Panc1 (cell line): ENCODE measurements at regions not wholly inside any gene's neighbourhood (a gene's known extent, or its start where the extent isn't known, plus 50 kb on each side); places are given as distances from the start of the nearest gene placed in this dataset.

Experiments
- ATAC-seq: fragments of 200-7000 bp; cut with Tn5 transposase; 2 replicates; pipeline ENCODE4 v1.9.1; 2020; ENCODE audit warnings: mild to moderate bottlenecking, moderate library complexity
- BruUV-seq: library from RNA; stranded (reverse); fragments of 400-500 nt; replicated peaks from 2 replicates; lab custom pipeline; 2021; lab: Mats Ljungman, UMichigan
- CTCF ChIA-PET: fragments of 300-600 bp; sonication (Branson Sonifier 250); formaldehyde crosslinking; loops from one replicate; lab custom pipeline; 2022; ENCODE audit warnings: antibody characterized with exemption; lab: Charles Lee
- POLR2A ChIA-PET: fragments of 300-600 bp; sonication (Branson Sonifier 250); formaldehyde crosslinking; loops from one replicate; lab custom pipeline; 2022; ENCODE audit warnings: antibody characterized with exemption; lab: Charles Lee
- DNase-seq: peaks from one replicate; pipeline ENCODE4 v3.0.0-alpha.2; 2010; ENCODE audit warnings: low read depth, low spot score
- H3K27ac ChIP-seq: 2 replicates; pipeline ENCODE4 v1.5.1; 2011; ENCODE audit warnings: mild to moderate bottlenecking, low read length, inconsistent platforms
- H3K27me3 ChIP-seq: fragments of 200-500 bp; sonication (Bioruptor generic); 2 replicates; pipeline ENCODE4 v1.6.0; 2014; ENCODE audit warnings: low read length, inconsistent platforms; ENCODE audit not compliant: control insufficient read depth, insufficient read depth
- H3K36me3 ChIP-seq: fragments of 200-500 bp; sonication (Bioruptor generic); 2 replicates; pipeline ENCODE4 v1.5.1; 2014; ENCODE audit warnings: inconsistent platforms, mild to moderate bottlenecking, low read length, moderate library complexity; ENCODE audit not compliant: control insufficient read depth, insufficient read depth
- H3K4me1 ChIP-seq: 2 replicates; pipeline ENCODE4 v1.5.1; 2011; ENCODE audit warnings: inconsistent platforms, mild to moderate bottlenecking, low read length, moderate library complexity; ENCODE audit not compliant: control insufficient read depth, insufficient read depth
- H3K4me3 ChIP-seq, 2 experiments: 2 replicates each; pipeline ENCODE4 v1.5.1; 2011 to 2012; ENCODE audit warnings: low read depth in 2 of 2, low read length in 2 of 2, mild to moderate bottlenecking in 2 of 2, inconsistent platforms in 1 of 2, moderate library complexity in 1 of 2
- H3K9me3 ChIP-seq: fragments of 200-500 bp; sonication (Bioruptor generic); 2 replicates; pipeline ENCODE4 v1.5.1; 2014; ENCODE audit warnings: low read depth, mild to moderate bottlenecking, inconsistent platforms, low read length, moderate library complexity; ENCODE audit not compliant: control insufficient read depth, insufficient read depth
- POLR2AphosphoS5 ChIP-seq: IDR thresholded peaks from 2 replicates; pipeline ENCODE4 v1.6.1; 2012; ENCODE audit warnings: mild to moderate bottlenecking, low read depth, low read length, moderate library complexity
- SIN3A ChIP-seq: IDR thresholded peaks from 2 replicates; pipeline ENCODE4 v1.6.1; 2012; ENCODE audit warnings: low read depth, mild to moderate bottlenecking, low read length, moderate library complexity, borderline replicate concordance; ENCODE audit not compliant: insufficient read depth
- TCF7L2 ChIP-seq: IDR thresholded peaks from 2 replicates; pipeline ENCODE4 v1.6.1; 2011; ENCODE audit warnings: mild to moderate bottlenecking, low read depth, low read length, inconsistent platforms
- in situ Hi-C: cut with HindIII; loops from 2 replicates; pipeline ENCODE4 v1.10.0; 2016; ENCODE audit warnings: low sequenced_read_pairs, low pct_unique_long_range_greater_than_20kb
- intact Hi-C: fragments of 100-400 bp; cut with micrococcal nuclease; formaldehyde crosslinking; loops from one replicate; pipeline ENCODE4 v1.10.0; 2022; ENCODE audit not compliant: unreplicated experiment
- TF ChIP-seq, protein P1 (sequence below), 2 experiments: IDR thresholded peaks; 2 replicates each; pipeline ENCODE4 v1.6.1; 2011 to 2012; ENCODE audit warnings: low read depth in 2 of 2, control low read depth in 1 of 2, low read length in 1 of 2, mild to moderate bottlenecking in 1 of 2, moderate library complexity in 1 of 2; ENCODE audit not compliant: insufficient read depth in 1 of 2
- TF ChIP-seq, protein P2 (sequence below): fragments of 450-650 bp; IDR thresholded peaks from 2 replicates; pipeline ENCODE4 v1.5.1; 2017; ENCODE audit warnings: mild to moderate bottlenecking

GRCh38 chr12:40583743-40584142 is 108.5 kb upstream of the CNTN1 start:
- ATAC-seq (no peak), DNase-seq (no peak)
- Histone ChIP-seq H3K4me1 (no peaks in the 10 kb centered on the region), H3K9me3 (no peaks in the 10 kb centered on the region), H3K36me3 (no peaks in the 10 kb centered on the region), H3K27ac (no peak overlapping the region), H3K27me3 (no peaks in the 10 kb centered on the region), H3K4me3 (no peak overlapping the region)
- in situ Hi-C loops (no loop called here), intact Hi-C loops (no loop called here)
- no peak for TF ChIP-seq TCF7L2
- TF ChIP-seq SIN3A, result no peak
- TF ChIP-seq POLR2AphosphoS5, result no peak
- TF ChIP-seq, protein P1, sequence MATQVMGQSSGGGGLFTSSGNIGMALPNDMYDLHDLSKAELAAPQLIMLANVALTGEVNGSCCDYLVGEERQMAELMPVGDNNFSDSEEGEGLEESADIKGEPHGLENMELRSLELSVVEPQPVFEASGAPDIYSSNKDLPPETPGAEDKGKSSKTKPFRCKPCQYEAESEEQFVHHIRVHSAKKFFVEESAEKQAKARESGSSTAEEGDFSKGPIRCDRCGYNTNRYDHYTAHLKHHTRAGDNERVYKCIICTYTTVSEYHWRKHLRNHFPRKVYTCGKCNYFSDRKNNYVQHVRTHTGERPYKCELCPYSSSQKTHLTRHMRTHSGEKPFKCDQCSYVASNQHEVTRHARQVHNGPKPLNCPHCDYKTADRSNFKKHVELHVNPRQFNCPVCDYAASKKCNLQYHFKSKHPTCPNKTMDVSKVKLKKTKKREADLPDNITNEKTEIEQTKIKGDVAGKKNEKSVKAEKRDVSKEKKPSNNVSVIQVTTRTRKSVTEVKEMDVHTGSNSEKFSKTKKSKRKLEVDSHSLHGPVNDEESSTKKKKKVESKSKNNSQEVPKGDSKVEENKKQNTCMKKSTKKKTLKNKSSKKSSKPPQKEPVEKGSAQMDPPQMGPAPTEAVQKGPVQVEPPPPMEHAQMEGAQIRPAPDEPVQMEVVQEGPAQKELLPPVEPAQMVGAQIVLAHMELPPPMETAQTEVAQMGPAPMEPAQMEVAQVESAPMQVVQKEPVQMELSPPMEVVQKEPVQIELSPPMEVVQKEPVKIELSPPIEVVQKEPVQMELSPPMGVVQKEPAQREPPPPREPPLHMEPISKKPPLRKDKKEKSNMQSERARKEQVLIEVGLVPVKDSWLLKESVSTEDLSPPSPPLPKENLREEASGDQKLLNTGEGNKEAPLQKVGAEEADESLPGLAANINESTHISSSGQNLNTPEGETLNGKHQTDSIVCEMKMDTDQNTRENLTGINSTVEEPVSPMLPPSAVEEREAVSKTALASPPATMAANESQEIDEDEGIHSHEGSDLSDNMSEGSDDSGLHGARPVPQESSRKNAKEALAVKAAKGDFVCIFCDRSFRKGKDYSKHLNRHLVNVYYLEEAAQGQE (IDR thresholded peaks at IDR 0.05; ENCODE audit: insufficient read depth in 1 of 2, low read depth in 2 of 2, low read length in 1 of 2), result no peak
- TF ChIP-seq, protein P2, sequence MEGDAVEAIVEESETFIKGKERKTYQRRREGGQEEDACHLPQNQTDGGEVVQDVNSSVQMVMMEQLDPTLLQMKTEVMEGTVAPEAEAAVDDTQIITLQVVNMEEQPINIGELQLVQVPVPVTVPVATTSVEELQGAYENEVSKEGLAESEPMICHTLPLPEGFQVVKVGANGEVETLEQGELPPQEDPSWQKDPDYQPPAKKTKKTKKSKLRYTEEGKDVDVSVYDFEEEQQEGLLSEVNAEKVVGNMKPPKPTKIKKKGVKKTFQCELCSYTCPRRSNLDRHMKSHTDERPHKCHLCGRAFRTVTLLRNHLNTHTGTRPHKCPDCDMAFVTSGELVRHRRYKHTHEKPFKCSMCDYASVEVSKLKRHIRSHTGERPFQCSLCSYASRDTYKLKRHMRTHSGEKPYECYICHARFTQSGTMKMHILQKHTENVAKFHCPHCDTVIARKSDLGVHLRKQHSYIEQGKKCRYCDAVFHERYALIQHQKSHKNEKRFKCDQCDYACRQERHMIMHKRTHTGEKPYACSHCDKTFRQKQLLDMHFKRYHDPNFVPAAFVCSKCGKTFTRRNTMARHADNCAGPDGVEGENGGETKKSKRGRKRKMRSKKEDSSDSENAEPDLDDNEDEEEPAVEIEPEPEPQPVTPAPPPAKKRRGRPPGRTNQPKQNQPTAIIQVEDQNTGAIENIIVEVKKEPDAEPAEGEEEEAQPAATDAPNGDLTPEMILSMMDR, result no peak
- no TSS peak for BruUV-seq
- CTCF ChIA-PET, result no interaction called here
- POLR2A ChIA-PET, result no interaction called here

DNA sequence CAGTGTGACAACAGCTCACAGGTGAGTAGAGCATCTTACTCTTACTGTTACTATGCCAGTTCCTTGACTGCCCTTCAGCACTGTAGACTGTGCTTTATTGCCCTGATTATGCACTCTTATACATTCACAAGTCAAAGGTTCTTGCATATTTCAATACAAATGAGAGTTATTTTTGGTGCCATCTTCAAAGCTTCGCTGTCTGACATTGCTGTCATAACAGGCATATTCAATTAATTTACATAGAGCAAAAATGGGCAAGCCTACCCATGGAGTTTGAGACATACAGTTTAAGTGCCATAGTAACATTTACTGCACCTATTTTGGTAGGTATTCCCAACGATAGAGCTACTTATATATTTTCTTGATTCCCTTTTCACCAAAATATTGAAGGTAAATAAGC is 107.5 kb upstream of the CNTN1 start:
- no peaks in the 10 kb centered on the region for H3K36me3 ChIP-seq
- in situ Hi-C loops, result no loop called here
- ATAC-seq (no peak), DNase-seq (no peak)
- H3K27me3 ChIP-seq, result no peaks in the 10 kb centered on the region
- H3K27ac ChIP-seq, result no peak overlapping the region
- H3K4me3 ChIP-seq, result no peak overlapping the region
- intact Hi-C loops, result no loop called here
- no peak for TF ChIP-seq TCF7L2
- TF ChIP-seq, protein P1 (IDR thresholded peaks at IDR 0.05; ENCODE audit: insufficient read depth in 1 of 2, low read depth in 2 of 2, low read length in 1 of 2), result no peak
- TF ChIP-seq SIN3A, result no peak
- TF ChIP-seq, protein P2, result no peak
- no peak for TF ChIP-seq POLR2AphosphoS5
- H3K4me1 ChIP-seq, result no peaks in the 10 kb centered on the region
- POLR2A ChIA-PET, result no interaction called here
- CTCF ChIA-PET, result no interaction called here
- no TSS peak for BruUV-seq
- no peaks in the 10 kb centered on the region for H3K9me3 ChIP-seq
